MCF 10A (cell line): ENCODE measurements at regions not wholly inside any gene's neighbourhood (a gene's known extent, or its start where the extent isn't known, plus 50 kb on each side); places are given as distances from the start of the nearest gene placed in this dataset.
"Not testable (repeated sequence)": the region's sequence is repeated elsewhere in the genome, so short reads cannot be mapped to it uniquely, and the experiment has no call there.

Experiments
- BruUV-seq: library from RNA; stranded (reverse); fragments of 400-500 nt; replicated peaks from 2 replicates; lab custom pipeline; 2021; lab: Mats Ljungman, UMichigan
- CTCF ChIA-PET: fragments of 300-600 bp; sonication (Branson Sonifier 250); formaldehyde crosslinking; extraction: SDS; loops from one replicate; lab custom pipeline; 2021; ENCODE audit warnings: antibody characterized with exemption, inconsistent platforms; lab: Yijun Ruan, JAX
- POLR2A ChIA-PET: fragments of 300-600, 350-650 bp; sonication (Branson Sonifier 250); formaldehyde crosslinking; extraction: SDS; loops from one replicate; lab custom pipeline; 2020; ENCODE audit warnings: antibody characterized with exemption, inconsistent platforms; lab: Yijun Ruan, JAX
- DNase-seq: peaks from one replicate; pipeline ENCODE4 v3.0.0-alpha.2; 2018; ENCODE audit not compliant: unreplicated experiment
- H3K27ac Mint-ChIP-seq: one replicate; pipeline ENCODE4 v1.8.0; 2022; ENCODE audit warnings: mild to moderate bottlenecking, low read depth, mixed read lengths; ENCODE audit not compliant: unreplicated experiment
- H3K27me3 Mint-ChIP-seq: one replicate; pipeline ENCODE4 v1.8.0; 2022; ENCODE audit warnings: mixed read lengths; ENCODE audit not compliant: insufficient read depth, unreplicated experiment
- H3K36me3 Mint-ChIP-seq: one replicate; pipeline ENCODE4 v1.8.0; 2022; ENCODE audit warnings: mild to moderate bottlenecking, moderate library complexity, mixed read lengths; ENCODE audit not compliant: insufficient read depth, unreplicated experiment
- H3K4me1 Mint-ChIP-seq: one replicate; pipeline ENCODE4 v1.8.0; 2022; ENCODE audit warnings: mixed read lengths; ENCODE audit not compliant: insufficient read depth, unreplicated experiment
- H3K4me3 Mint-ChIP-seq: one replicate; pipeline ENCODE4 v1.8.0; 2022; ENCODE audit warnings: mild to moderate bottlenecking, moderate library complexity, mixed read lengths; ENCODE audit not compliant: unreplicated experiment
- H3K9me3 Mint-ChIP-seq: one replicate; pipeline ENCODE4 v1.8.0; 2022; ENCODE audit warnings: mixed read lengths; ENCODE audit not compliant: unreplicated experiment
- intact Hi-C: fragments of 100-400 bp; cut with micrococcal nuclease; formaldehyde crosslinking; loops from 2 replicates; pipeline ENCODE4 v1.14.1; 2022
- TF ChIP-seq, protein P1 (sequence below): fragments of 200-600 bp; IDR thresholded peaks from one replicate; pipeline ENCODE4 v1.8.0; 2022; ENCODE audit warnings: antibody characterized with exemption, mild to moderate bottlenecking; ENCODE audit not compliant: unreplicated experiment

DNA sequence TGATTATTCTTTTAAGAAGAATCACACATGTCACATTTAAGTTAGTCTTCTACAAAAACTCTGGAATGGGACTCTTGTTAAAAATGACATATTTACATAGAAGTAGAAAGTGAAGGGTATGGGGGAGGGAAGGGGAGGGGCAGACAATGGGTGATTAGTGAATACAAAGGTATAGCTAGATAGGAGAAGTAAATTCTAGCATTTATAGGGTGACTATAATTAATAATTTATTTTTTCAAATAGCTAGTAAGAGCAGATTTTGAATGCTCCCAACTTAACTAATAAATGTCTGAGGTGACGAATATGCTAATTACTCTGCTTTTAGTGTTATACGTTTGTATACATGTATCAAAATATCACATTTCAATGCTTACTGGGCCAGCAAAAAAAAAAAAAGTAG, 59.4 kb downstream of the BLTP3B start:
- TF ChIP-seq, protein P1, sequence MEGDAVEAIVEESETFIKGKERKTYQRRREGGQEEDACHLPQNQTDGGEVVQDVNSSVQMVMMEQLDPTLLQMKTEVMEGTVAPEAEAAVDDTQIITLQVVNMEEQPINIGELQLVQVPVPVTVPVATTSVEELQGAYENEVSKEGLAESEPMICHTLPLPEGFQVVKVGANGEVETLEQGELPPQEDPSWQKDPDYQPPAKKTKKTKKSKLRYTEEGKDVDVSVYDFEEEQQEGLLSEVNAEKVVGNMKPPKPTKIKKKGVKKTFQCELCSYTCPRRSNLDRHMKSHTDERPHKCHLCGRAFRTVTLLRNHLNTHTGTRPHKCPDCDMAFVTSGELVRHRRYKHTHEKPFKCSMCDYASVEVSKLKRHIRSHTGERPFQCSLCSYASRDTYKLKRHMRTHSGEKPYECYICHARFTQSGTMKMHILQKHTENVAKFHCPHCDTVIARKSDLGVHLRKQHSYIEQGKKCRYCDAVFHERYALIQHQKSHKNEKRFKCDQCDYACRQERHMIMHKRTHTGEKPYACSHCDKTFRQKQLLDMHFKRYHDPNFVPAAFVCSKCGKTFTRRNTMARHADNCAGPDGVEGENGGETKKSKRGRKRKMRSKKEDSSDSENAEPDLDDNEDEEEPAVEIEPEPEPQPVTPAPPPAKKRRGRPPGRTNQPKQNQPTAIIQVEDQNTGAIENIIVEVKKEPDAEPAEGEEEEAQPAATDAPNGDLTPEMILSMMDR: no peak
- H3K4me3 Mint-ChIP-seq: no peak overlapping the region

GRCh38 chr12:100078777-100079176, 63.9 kb downstream of the BLTP3B start:
- H3K9me3 Mint-ChIP-seq, H3K4me3 Mint-ChIP-seq, CTCF ChIA-PET, DNase-seq, H3K27ac Mint-ChIP-seq, BruUV-seq, intact Hi-C loops, H3K27me3 Mint-ChIP-seq, H3K4me1 Mint-ChIP-seq: not testable (repeated sequence)
- peaks cover 43% of the 10 kb centered on the region for H3K36me3 Mint-ChIP-seq
- POLR2A ChIA-PET: interaction anchor here (0.5 to 0.6 kb wide), 2 partner anchors 12 to 796 kb away, joined by 4 read pairs; no protein-coding TSS in a partner anchor

More for the DNA sequence above, 59.4 kb downstream of the BLTP3B start:
- intact Hi-C loops: no loop called here
- H3K4me1 Mint-ChIP-seq: no peaks in the 10 kb centered on the region
- ChIA-PET CTCF (no interaction called here), POLR2A (no interaction called here)
- BruUV-seq: no TSS peak
- no peak for DNase-seq
- H3K9me3 Mint-ChIP-seq: peaks cover 10% of the 10 kb centered on the region
- no peaks in the 10 kb centered on the region for H3K27me3 Mint-ChIP-seq
- H3K36me3 Mint-ChIP-seq: peaks cover 53% of the 10 kb centered on the region
- H3K27ac Mint-ChIP-seq: no peak overlapping the region

- H3K4me3 Mint-ChIP-seq: no peak overlapping the region
- no TSS peak for BruUV-seq
- peaks cover 40% of the 10 kb centered on the region for H3K36me3 Mint-ChIP-seq
- CTCF ChIA-PET: interaction anchor here (0.6 to 1.0 kb wide), 4 partner anchors 13 to 251 kb away, joined by 3 to 4 read pairs (median 3); no protein-coding TSS in a partner anchor
- no peaks in the 10 kb centered on the region for H3K27me3 Mint-ChIP-seq
- intact Hi-C loops: no loop called here
- POLR2A ChIA-PET: interaction anchor here (0.9 kb wide), 1 partner anchor 123 kb away, joined by 4 read pairs; no protein-coding TSS in a partner anchor
- TF ChIP-seq, protein P1: no peak
- DNase-seq: peak; percentile 8
- peaks cover 10% of the 10 kb centered on the region for H3K9me3 Mint-ChIP-seq
- H3K4me1 Mint-ChIP-seq: no peaks in the 10 kb centered on the region
- H3K27ac Mint-ChIP-seq: no peak overlapping the region
Observed at GRCh38 chr12:100077367-100077766, 65.3 kb downstream of the BLTP3B start.

GRCh38 chr12:100075598-100075997, 67.1 kb downstream of the BLTP3B start:
- Mint-ChIP-seq H3K27ac (no peak overlapping the region), H3K4me3 (no peak overlapping the region), H3K9me3 (peaks cover 3% of the 10 kb centered on the region), H3K27me3 (no peaks in the 10 kb centered on the region), H3K4me1 (no peaks in the 10 kb centered on the region), H3K36me3 (peaks cover 27% of the 10 kb centered on the region)
- DNase-seq: no peak
- TF ChIP-seq, protein P1: no peak
- CTCF ChIA-PET: interaction anchor here (0.6 to 1.0 kb wide), 3 partner anchors 48 to 1585 kb away, joined by 3 to 5 read pairs (median 3); no protein-coding TSS in a partner anchor
- intact Hi-C loops: no loop called here
- POLR2A ChIA-PET: no interaction called here
- no TSS peak for BruUV-seq
